GM12873 (cell line): ENCODE measurements at regions not wholly inside any gene's neighbourhood (a gene's known extent, or its start where the extent isn't known, plus 50 kb on each side); places are given as distances from the start of the nearest gene placed in this dataset.

Experiments
- TF ChIP-seq, protein P1 (sequence below): IDR thresholded peaks from 2 replicates; pipeline ENCODE4 v1.5.1; 2012; ENCODE audit warnings: low read depth, mild to moderate bottlenecking, moderate library complexity, low read length, control low read depth; ENCODE audit not compliant: insufficient read depth; ENCODE audit errors: missing control alignments

DNA sequence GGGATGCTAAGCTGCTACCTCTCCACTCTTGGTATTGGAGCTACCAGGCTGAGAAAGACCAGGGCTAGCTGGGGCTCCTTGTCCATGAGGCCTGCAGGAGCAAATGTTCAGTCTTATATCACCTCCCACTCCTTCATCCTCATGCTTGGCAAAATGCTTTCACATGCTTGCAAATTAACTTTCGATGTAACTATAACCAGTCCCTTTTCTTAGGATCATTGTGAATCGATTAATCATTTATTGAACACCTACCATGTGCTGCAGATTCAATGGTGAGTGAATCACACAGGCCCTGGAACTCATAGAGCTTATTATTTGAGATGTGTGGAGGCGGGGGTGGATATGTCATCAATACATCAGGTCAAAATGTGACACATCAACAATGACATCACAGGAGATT lies 138.6 kb downstream of the EMX2 start:
- TF ChIP-seq, protein P1, sequence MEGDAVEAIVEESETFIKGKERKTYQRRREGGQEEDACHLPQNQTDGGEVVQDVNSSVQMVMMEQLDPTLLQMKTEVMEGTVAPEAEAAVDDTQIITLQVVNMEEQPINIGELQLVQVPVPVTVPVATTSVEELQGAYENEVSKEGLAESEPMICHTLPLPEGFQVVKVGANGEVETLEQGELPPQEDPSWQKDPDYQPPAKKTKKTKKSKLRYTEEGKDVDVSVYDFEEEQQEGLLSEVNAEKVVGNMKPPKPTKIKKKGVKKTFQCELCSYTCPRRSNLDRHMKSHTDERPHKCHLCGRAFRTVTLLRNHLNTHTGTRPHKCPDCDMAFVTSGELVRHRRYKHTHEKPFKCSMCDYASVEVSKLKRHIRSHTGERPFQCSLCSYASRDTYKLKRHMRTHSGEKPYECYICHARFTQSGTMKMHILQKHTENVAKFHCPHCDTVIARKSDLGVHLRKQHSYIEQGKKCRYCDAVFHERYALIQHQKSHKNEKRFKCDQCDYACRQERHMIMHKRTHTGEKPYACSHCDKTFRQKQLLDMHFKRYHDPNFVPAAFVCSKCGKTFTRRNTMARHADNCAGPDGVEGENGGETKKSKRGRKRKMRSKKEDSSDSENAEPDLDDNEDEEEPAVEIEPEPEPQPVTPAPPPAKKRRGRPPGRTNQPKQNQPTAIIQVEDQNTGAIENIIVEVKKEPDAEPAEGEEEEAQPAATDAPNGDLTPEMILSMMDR = no peak

DNA sequence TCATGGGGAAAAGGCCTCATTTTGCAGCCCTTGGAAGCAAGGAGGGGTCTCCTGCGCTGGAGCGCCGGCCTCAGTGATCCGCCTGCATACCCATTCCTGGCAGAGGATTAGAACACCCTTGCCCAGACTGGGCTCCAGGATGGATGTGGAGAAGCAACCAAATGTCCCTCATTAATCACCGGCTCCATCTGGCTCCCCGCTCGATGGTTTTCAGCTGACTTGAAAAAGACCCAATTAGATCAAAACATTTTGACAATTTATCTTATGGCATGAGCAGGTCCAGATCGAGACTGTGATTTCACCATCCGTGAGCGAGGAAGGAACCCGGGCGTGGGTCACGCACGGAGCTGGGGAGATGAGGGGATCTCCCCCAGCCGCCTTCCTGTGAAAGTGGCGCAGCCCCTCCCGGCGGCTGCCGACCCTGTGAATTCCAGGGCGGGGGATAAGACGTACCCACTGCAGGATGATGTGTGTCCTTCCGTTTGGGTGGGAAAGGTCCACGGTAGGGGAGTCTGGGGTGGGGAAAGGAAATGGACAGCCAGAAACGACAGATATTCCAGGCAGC lies 141.6 kb downstream of the EMX2 start:
- TF ChIP-seq, protein P1 = no peak

DNA sequence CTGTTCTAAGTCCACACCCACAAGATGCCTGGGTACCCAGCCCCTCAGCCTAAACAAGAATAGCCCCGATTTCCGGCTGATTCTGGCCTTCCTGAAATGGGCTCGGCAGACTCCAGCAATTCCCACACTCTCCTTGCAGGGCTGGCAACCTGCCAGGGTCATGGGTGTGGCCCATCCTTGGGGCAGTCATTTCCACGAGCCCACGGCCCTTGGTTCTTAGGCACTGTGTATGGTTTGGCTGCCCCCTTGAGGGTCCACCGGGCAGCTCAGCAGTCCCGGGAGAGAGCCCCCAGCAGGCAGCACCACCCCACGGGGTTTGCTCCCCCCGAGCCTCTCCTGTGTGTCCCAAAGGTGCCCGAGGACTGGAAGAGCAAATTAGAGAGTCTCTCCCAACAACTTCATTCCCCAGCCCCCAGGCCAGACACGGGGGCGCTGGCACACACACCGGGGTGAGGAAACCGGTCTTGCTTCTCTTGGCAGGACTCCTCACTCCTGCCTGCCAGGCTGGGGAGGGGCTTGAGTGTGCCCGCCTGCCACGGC lies 142.2 kb downstream of the EMX2 start:
- TF ChIP-seq, protein P1 = peak; percentile 34

DNA sequence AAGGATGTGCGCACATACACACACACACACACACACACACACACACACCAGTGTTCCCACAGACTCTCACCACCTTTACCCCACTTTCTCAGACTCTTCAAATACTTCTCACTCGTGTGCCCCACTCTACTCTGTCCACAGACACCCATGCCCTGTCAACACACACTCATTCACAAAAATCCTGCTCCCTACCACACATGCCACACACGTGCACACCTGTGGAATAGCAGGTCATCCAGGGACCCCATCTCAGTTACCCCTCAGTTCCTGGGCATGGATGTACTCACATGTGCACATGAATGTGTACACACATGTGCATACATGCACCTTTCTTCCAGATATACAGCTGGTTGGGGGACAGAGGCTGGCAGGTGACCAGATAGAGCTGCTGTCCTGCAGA lies 142.9 kb downstream of the EMX2 start:
- TF ChIP-seq, protein P1 = no peak

DNA sequence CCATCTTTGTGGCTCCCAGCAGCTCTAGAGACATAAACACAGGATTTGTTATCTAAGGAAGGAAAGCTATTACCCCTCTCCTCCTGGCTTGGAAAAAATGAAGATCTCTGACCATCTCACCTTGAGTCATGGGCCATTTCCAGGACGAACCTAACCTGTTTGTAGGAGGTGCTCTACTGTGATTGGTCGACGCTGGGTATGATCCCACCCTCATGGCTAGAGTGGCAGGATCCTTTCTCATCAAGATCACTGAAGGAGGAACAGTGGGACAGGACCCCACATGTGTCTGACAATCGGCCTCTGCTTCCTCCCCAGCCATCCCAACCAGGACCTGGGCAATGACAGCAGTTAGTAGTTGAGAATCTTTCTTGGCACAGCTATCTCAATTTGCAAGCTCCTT lies 144.1 kb downstream of the EMX2 start:
- TF ChIP-seq, protein P1 = no peak

DNA sequence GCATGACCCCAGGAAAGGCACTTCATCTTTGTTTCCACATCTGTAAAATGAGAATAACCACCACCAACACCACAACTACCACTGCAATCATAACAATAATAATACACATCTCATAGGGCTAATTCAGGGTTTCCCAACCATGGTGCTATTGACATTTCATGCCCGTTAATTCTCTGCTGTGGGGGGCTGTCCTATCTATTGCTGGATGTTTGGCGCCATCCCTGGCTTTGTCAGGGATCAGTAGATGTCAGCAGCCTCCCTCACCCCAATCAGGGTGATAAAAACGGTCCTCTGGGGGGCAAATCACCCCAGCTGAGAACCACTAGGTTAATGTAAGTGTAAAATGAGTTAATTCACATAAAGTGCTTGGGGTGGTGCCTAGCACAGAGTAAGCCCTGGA lies 145.8 kb downstream of the EMX2 start:
- TF ChIP-seq, protein P1 = no peak

DNA sequence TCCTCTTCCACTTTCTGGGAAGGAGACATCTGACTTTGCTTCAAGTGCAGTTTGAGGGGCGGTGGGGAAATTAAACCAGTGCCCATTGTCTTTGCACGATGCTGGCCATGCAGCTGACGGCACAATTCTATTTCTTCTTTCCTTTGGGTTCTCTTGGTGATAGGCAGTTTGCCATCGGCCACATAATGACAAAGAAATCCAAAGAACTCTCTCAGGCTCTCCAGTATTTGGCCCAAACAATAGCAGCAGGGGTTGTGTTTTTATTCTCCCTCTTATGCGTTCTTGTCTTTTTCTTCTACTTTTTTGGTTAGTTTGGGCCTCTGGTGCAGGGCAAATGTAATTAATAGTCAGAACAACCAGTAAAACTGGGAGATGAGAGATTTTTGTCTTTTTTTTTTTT lies 147.0 kb downstream of the EMX2 start:
- TF ChIP-seq, protein P1 = no peak
